ENCODE measurements at regions not wholly inside any gene's neighbourhood (a gene's known extent, or its start where the extent isn't known, plus 50 kb on each side); places are given as distances from the start of the nearest gene placed in this dataset.

DNA sequence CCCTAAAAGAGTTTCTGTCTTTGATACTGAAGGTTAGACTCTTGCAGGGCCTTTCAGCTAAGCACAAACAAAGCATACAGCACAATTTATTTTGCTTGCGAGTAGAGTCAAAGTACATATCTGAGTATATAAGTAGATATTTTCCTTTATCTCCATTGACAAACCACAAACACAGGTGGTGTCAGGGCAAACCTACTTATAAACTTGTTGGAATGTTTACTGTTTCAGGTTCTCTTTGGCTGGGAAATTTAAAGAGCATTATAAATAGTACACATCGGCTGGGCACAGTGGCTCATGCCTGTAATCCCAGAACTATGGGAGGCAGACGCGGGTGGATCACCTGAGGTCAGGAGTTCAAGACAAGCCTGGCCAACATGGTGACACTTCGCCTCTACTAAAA, 442.6 kb upstream of the PSMD7 start:
- TF ChIP-seq, protein P1, sequence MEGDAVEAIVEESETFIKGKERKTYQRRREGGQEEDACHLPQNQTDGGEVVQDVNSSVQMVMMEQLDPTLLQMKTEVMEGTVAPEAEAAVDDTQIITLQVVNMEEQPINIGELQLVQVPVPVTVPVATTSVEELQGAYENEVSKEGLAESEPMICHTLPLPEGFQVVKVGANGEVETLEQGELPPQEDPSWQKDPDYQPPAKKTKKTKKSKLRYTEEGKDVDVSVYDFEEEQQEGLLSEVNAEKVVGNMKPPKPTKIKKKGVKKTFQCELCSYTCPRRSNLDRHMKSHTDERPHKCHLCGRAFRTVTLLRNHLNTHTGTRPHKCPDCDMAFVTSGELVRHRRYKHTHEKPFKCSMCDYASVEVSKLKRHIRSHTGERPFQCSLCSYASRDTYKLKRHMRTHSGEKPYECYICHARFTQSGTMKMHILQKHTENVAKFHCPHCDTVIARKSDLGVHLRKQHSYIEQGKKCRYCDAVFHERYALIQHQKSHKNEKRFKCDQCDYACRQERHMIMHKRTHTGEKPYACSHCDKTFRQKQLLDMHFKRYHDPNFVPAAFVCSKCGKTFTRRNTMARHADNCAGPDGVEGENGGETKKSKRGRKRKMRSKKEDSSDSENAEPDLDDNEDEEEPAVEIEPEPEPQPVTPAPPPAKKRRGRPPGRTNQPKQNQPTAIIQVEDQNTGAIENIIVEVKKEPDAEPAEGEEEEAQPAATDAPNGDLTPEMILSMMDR (IDR thresholded peaks at IDR 0.05; ENCODE audit: poor library complexity), result no peak
- TF ChIP-seq EZH2 (IDR thresholded peaks at IDR 0.05; ENCODE audit: borderline replicate concordance), result no peak
